ENCODE measurements at regions not wholly inside any gene's neighbourhood (a gene's known extent, or its start where the extent isn't known, plus 50 kb on each side); places are given as distances from the start of the nearest gene placed in this dataset.

- no peak for ATAC-seq
- DNase-seq (ENCODE audit: low spot score): no peak
- CTCF ChIA-PET: no interaction called here
- no peaks in the 10 kb centered on the region for H3K36me3 Mint-ChIP-seq
- TF ChIP-seq ZNF396 (CRISPR knock-in tag; IDR thresholded peaks at IDR 0.05; ENCODE audit: borderline replicate concordance) (no peak), ATF1 (CRISPR knock-in tag; IDR thresholded peaks at IDR 0.05) (no peak), TEAD4 (CRISPR knock-in tag; IDR thresholded peaks at IDR 0.05) (no peak), OVOL2 (CRISPR knock-in tag; IDR thresholded peaks at IDR 0.05; ENCODE audit: borderline replicate concordance) (no peak), E2F5 (CRISPR knock-in tag; IDR thresholded peaks at IDR 0.05) (no peak), TEAD1 (CRISPR knock-in tag; IDR thresholded peaks at IDR 0.05) (no peak), ZNF317 (CRISPR knock-in tag; IDR thresholded peaks at IDR 0.05; ENCODE audit: borderline replicate concordance, low read depth) (no peak), SOX15 (CRISPR knock-in tag; IDR thresholded peaks at IDR 0.05) (no peak)
- TF ChIP-seq, protein P1, sequence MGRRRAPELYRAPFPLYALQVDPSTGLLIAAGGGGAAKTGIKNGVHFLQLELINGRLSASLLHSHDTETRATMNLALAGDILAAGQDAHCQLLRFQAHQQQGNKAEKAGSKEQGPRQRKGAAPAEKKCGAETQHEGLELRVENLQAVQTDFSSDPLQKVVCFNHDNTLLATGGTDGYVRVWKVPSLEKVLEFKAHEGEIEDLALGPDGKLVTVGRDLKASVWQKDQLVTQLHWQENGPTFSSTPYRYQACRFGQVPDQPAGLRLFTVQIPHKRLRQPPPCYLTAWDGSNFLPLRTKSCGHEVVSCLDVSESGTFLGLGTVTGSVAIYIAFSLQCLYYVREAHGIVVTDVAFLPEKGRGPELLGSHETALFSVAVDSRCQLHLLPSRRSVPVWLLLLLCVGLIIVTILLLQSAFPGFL (CRISPR knock-in tag; IDR thresholded peaks at IDR 0.05; ENCODE audit: borderline replicate concordance): no peak
- TF ChIP-seq, protein P2, sequence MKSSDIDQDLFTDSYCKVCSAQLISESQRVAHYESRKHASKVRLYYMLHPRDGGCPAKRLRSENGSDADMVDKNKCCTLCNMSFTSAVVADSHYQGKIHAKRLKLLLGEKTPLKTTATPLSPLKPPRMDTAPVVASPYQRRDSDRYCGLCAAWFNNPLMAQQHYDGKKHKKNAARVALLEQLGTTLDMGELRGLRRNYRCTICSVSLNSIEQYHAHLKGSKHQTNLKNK (CRISPR knock-in tag; IDR thresholded peaks at IDR 0.05): no peak
- TF ChIP-seq, protein P3, sequence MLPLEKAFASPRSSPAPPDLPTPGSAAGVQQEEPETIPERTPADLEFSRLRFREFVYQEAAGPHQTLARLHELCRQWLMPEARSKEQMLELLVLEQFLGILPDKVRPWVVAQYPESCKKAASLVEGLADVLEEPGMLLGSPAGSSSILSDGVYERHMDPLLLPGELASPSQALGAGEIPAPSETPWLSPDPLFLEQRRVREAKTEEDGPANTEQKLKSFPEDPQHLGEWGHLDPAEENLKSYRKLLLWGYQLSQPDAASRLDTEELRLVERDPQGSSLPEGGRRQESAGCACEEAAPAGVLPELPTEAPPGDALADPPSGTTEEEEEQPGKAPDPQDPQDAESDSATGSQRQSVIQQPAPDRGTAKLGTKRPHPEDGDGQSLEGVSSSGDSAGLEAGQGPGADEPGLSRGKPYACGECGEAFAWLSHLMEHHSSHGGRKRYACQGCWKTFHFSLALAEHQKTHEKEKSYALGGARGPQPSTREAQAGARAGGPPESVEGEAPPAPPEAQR (CRISPR knock-in tag; IDR thresholded peaks at IDR 0.05): no peak
- no peaks in the 10 kb centered on the region for H3K9me3 Mint-ChIP-seq
- no peak overlapping the region for H3K27ac Mint-ChIP-seq
- peaks cover 16% of the 10 kb centered on the region for H3K4me1 Mint-ChIP-seq
- POLR2A ChIA-PET: no interaction called here
- no peak overlapping the region for H3K4me3 Mint-ChIP-seq
- H3K27me3 Mint-ChIP-seq (ENCODE audit: low read depth): peaks cover 18% of the 10 kb centered on the region
Observed at GRCh38 chr13:87129602-87130300, 541.4 kb upstream of the SLITRK5 start.

GRCh38 chr13:87130423-87130822 lies 540.7 kb upstream of the SLITRK5 start:
- Mint-ChIP-seq H3K36me3 (no peaks in the 10 kb centered on the region), H3K9me3 (no peaks in the 10 kb centered on the region), H3K4me3 (no peak overlapping the region), H3K4me1 (peaks cover 16% of the 10 kb centered on the region), H3K27me3 (ENCODE audit: low read depth) (peaks cover 18% of the 10 kb centered on the region), H3K27ac (no peak overlapping the region)
- DNase-seq (ENCODE audit: low spot score) (no peak), ATAC-seq (no peak)
- TF ChIP-seq NFYB (CRISPR knock-in tag; conservative IDR thresholded peaks at IDR 0.05; ENCODE audit: low read depth): no peak
- TF ChIP-seq ZBTB21 (CRISPR knock-in tag; IDR thresholded peaks at IDR 0.05; ENCODE audit: borderline replicate concordance): no peak
- TF ChIP-seq ZNF396 (CRISPR knock-in tag; IDR thresholded peaks at IDR 0.05; ENCODE audit: borderline replicate concordance): no peak
- CTCF ChIA-PET: no interaction called here
- POLR2A ChIA-PET: no interaction called here

DNA sequence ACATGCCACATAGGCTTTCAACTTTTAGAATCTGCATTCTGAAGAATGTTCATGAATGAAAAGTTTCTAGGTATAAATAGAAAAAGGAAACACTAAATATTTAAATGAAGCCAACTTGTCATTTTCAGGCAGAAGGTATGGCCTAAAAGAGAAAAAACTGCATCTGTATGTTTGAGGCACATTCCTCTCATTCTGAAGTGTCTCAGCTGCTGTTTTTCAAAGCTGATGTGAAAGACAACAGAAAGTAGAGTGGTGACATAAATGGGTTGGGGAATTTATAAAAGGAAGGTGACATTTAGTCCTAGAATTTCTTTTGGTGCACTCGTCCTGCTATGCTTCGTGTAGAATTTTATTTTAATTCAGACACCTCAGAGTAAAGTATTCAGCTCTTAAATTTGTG lies 539.6 kb upstream of the SLITRK5 start:
- no peak overlapping the region for H3K27ac Mint-ChIP-seq
- peaks cover 15% of the 10 kb centered on the region for H3K27me3 Mint-ChIP-seq (ENCODE audit: low read depth)
- POLR2A ChIA-PET: no interaction called here
- H3K9me3 Mint-ChIP-seq: no peaks in the 10 kb centered on the region
- no peaks in the 10 kb centered on the region for H3K36me3 Mint-ChIP-seq
- TF ChIP-seq NR2C2 (CRISPR knock-in tag; IDR thresholded peaks at IDR 0.05): no peak
- TF ChIP-seq TEAD1 (CRISPR knock-in tag; IDR thresholded peaks at IDR 0.05): no peak
- TF ChIP-seq SMAD4 (CRISPR knock-in tag; IDR thresholded peaks at IDR 0.05): no peak
- no peak for TF ChIP-seq ZNF396 (CRISPR knock-in tag; IDR thresholded peaks at IDR 0.05; ENCODE audit: borderline replicate concordance)
- TF ChIP-seq, protein P2 (CRISPR knock-in tag; IDR thresholded peaks at IDR 0.05): no peak
- CTCF ChIA-PET: no interaction called here
- DNase-seq (ENCODE audit: low spot score) (no peak), ATAC-seq (no peak)
- H3K4me3 Mint-ChIP-seq: no peak overlapping the region
- H3K4me1 Mint-ChIP-seq: peaks cover 16% of the 10 kb centered on the region

Data from WTC11 (cell line).